Glutamatergic neuron (in vitro differentiated cells): ENCODE measurements at regions not wholly inside any gene's neighbourhood (a gene's known extent, or its start where the extent isn't known, plus 50 kb on each side); places are given as distances from the start of the nearest gene placed in this dataset.

ENCODE experiments used
- DNase-seq: peaks from one replicate; pipeline ENCODE4 v3.0.0; 2022
- H3K27ac Mint-ChIP-seq: one replicate; pipeline ENCODE4 v1.8.0; 2020; ENCODE audit warnings: mild to moderate bottlenecking, mixed read lengths, inconsistent platforms; ENCODE audit not compliant: unreplicated experiment
- H3K27me3 Mint-ChIP-seq: one replicate; pipeline ENCODE4 v1.8.0; 2020; ENCODE audit warnings: mild to moderate bottlenecking, moderate library complexity, mixed read lengths, inconsistent platforms; ENCODE audit not compliant: unreplicated experiment
- H3K36me3 Mint-ChIP-seq: one replicate; pipeline ENCODE4 v1.8.0; 2020; ENCODE audit warnings: mild to moderate bottlenecking, mixed read lengths, inconsistent platforms; ENCODE audit not compliant: unreplicated experiment
- H3K4me1 Mint-ChIP-seq: one replicate; pipeline ENCODE4 v1.8.0; 2020; ENCODE audit warnings: mild to moderate bottlenecking, low read depth, mixed read lengths, inconsistent platforms; ENCODE audit not compliant: unreplicated experiment
- H3K4me3 Mint-ChIP-seq: one replicate; pipeline ENCODE4 v1.8.0; 2020; ENCODE audit warnings: mild to moderate bottlenecking, mixed read lengths, inconsistent platforms; ENCODE audit not compliant: unreplicated experiment
- H3K9me3 Mint-ChIP-seq: one replicate; pipeline ENCODE4 v1.8.0; 2020; ENCODE audit warnings: mild to moderate bottlenecking, moderate library complexity, mixed read lengths, inconsistent platforms; ENCODE audit not compliant: unreplicated experiment
- CTCF ChIP-seq: fragments of 200-600 bp; sonication (generic); IDR thresholded peaks from one replicate; pipeline ENCODE4 v1.5.0; 2021; ENCODE audit not compliant: partially characterized antibody, unreplicated experiment

GRCh38 chr5:174489215-174489614 lies 235.2 kb upstream of the MSX2 start:
- Mint-ChIP-seq H3K4me3 (no peak overlapping the region), H3K27me3 (peaks cover 1% of the 10 kb centered on the region), H3K27ac (no peak overlapping the region), H3K4me1 (no peaks in the 10 kb centered on the region), H3K9me3 (no peaks in the 10 kb centered on the region), H3K36me3 (peaks cover 13% of the 10 kb centered on the region)
- no peak for DNase-seq
- no peak for TF ChIP-seq CTCF

- Mint-ChIP-seq H3K9me3 (no peaks in the 10 kb centered on the region), H3K27ac (no peak overlapping the region), H3K36me3 (peaks cover 9% of the 10 kb centered on the region), H3K27me3 (peaks cover 1% of the 10 kb centered on the region), H3K4me1 (no peaks in the 10 kb centered on the region), H3K4me3 (no peak overlapping the region)
- no peak for DNase-seq
- no peak for TF ChIP-seq CTCF
Observed at GRCh38 chr5:174489920-174490597, 234.3 kb upstream of the MSX2 start.

- no peaks in the 10 kb centered on the region for H3K4me1 Mint-ChIP-seq
- H3K36me3 Mint-ChIP-seq: peaks cover 9% of the 10 kb centered on the region
- H3K4me3 Mint-ChIP-seq: no peak overlapping the region
- TF ChIP-seq CTCF: no peak
- no peaks in the 10 kb centered on the region for H3K9me3 Mint-ChIP-seq
- DNase-seq: no peak
- peaks cover 1% of the 10 kb centered on the region for H3K27me3 Mint-ChIP-seq
- no peak overlapping the region for H3K27ac Mint-ChIP-seq
Observed at GRCh38 chr5:174490728-174491127, 233.7 kb upstream of the MSX2 start.

GRCh38 chr5:174491265-174491664 lies 233.1 kb upstream of the MSX2 start:
- H3K4me3 Mint-ChIP-seq: no peak overlapping the region
- H3K4me1 Mint-ChIP-seq: no peaks in the 10 kb centered on the region

More at GRCh38 chr5:174491265-174491664, 233.1 kb upstream of the MSX2 start:
- no peak overlapping the region for H3K27ac Mint-ChIP-seq
- H3K36me3 Mint-ChIP-seq: peaks cover 3% of the 10 kb centered on the region
- no peaks in the 10 kb centered on the region for H3K9me3 Mint-ChIP-seq
- H3K27me3 Mint-ChIP-seq: no peaks in the 10 kb centered on the region
- TF ChIP-seq CTCF: no peak
- DNase-seq: no peak
